T-helper 1 cell treated with Interleukin-12 subunit alpha and Interleukin-12 subunit beta and Interleukin-4 antibody, amounts not matched to agents 30 μg/mL and 1 μg/mL, for 36 hours (primary cell): ENCODE measurements at regions not wholly inside any gene's neighbourhood (a gene's known extent, or its start where the extent isn't known, plus 50 kb on each side); places are given as distances from the start of the nearest gene placed in this dataset.

ENCODE experiments used
- H3K27ac Mint-ChIP-seq: one replicate; pipeline ENCODE4 v1.8.0; 2021; ENCODE audit warnings: mild to moderate bottlenecking, mixed read lengths
- H3K27me3 Mint-ChIP-seq: one replicate; pipeline ENCODE4 v1.8.0; 2021; ENCODE audit warnings: low read depth, mixed read lengths
- H3K36me3 Mint-ChIP-seq: one replicate; pipeline ENCODE4 v1.8.0; 2021; ENCODE audit warnings: low read depth, mixed read lengths
- H3K4me1 Mint-ChIP-seq: one replicate; pipeline ENCODE4 v1.8.0; 2021; ENCODE audit warnings: low read depth, mixed read lengths
- H3K4me3 Mint-ChIP-seq: one replicate; pipeline ENCODE4 v1.8.0; 2021; ENCODE audit warnings: mild to moderate bottlenecking, moderate library complexity, mixed read lengths
- H3K9me3 Mint-ChIP-seq: one replicate; pipeline ENCODE4 v1.8.0; 2021; ENCODE audit warnings: mixed read lengths

DNA sequence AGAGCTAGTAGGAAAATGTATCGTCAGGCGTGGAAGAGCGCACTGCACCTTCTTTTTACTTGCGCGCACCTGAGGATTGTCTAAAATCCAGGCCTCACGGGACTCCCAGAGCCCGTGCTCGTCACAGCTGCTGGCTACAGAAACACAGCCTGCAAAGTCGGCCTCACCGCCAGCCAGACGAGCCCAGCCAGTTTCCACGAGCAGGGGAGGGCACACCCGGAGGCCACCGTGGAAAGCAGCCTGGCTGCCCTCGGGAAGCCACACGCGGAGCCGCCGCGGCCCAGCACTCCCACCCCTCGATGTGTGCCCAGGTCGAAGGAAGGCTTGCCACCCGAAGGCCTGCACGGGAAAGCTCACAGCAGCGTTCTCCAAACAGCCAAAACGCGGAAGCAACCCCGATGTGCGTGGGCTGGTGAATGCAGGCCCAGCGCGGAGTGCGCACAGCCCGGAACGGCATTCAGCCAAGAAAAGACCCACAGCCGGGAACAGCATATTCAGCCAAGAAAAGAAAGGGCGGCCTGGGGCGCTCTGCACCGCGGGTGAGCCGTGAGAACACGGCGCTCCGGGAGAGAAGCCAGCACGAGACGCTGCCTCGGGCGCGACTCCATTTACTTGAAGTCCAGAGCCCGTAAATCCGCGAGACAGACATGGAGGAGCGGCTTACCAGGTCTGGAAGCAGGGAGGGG, 53.9 kb upstream of the SALL3 start:
- Mint-ChIP-seq H3K9me3 (no peaks in the 10 kb centered on the region), H3K36me3 (no peaks in the 10 kb centered on the region), H3K4me3 (no peak overlapping the region), H3K27ac (no peak overlapping the region), H3K27me3 (no peaks in the 10 kb centered on the region), H3K4me1 (no peaks in the 10 kb centered on the region)

DNA sequence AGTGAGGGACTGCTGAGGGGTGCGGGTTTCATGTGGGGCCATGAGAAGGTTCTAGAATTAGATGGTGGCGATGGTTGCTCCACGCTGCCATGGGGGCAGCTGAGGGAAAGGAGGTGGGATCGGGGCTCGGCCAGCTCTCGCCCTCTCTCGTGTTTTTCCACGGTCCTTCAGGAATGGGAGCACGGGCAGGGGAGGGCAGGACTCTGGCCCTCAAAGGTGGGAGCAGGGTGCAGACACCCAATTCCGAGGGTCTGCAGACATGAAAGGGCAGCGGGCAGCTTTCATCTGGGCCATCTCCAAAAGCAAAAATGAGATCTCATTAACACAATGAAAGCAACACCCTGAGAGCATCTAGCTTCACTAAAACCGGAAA, 53.4 kb upstream of the SALL3 start:
- no peaks in the 10 kb centered on the region for H3K4me1 Mint-ChIP-seq
- no peak overlapping the region for H3K27ac Mint-ChIP-seq
- no peaks in the 10 kb centered on the region for H3K36me3 Mint-ChIP-seq
- H3K9me3 Mint-ChIP-seq = no peaks in the 10 kb centered on the region
- no peaks in the 10 kb centered on the region for H3K27me3 Mint-ChIP-seq
- no peak overlapping the region for H3K4me3 Mint-ChIP-seq

DNA sequence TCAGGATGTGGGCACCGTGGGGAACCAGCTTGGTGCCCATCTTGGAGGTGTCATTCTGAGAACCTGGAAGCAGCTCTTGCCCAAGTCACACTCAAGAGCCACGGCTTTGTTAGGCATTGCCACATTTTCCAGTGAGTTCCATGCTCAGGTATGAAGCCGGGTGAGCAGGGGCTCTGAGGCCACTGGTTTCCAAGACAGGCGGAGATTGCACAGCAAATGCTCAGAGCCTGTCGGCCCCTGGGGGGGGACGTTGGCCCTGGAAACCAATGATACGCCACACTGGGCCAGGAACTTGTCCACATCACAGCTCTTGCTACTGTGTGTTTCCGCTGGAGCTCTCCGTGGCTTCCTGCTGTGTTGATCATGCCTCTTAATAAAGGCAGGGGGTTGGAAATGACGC, 52.5 kb upstream of the SALL3 start:
- H3K9me3 Mint-ChIP-seq = no peaks in the 10 kb centered on the region
- H3K4me1 Mint-ChIP-seq = no peaks in the 10 kb centered on the region
- H3K27ac Mint-ChIP-seq = no peak overlapping the region
- no peaks in the 10 kb centered on the region for H3K27me3 Mint-ChIP-seq
- H3K36me3 Mint-ChIP-seq = no peaks in the 10 kb centered on the region
- no peak overlapping the region for H3K4me3 Mint-ChIP-seq

DNA sequence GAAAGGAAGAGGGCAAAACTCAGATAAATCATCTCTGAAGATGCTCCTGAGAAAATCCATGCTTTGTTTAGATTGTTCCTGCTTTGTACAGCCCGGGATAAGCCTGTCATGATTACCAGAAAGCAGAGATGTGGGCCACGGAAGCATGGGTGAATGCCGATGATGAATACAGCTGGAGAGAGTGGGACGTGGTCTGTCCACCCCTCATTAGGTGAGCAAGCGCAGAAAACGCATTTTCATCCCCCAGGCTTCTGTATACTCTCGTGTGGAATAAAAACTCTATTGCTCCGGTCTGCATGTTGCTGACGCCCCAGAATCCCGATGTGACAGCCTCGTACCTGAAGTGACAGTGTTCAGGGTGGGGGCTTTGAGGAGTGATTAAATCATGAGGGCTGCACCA, 52.0 kb upstream of the SALL3 start:
- Mint-ChIP-seq H3K4me3 (no peak overlapping the region), H3K36me3 (no peaks in the 10 kb centered on the region), H3K4me1 (no peaks in the 10 kb centered on the region), H3K9me3 (no peaks in the 10 kb centered on the region), H3K27me3 (no peaks in the 10 kb centered on the region), H3K27ac (no peak overlapping the region)

DNA sequence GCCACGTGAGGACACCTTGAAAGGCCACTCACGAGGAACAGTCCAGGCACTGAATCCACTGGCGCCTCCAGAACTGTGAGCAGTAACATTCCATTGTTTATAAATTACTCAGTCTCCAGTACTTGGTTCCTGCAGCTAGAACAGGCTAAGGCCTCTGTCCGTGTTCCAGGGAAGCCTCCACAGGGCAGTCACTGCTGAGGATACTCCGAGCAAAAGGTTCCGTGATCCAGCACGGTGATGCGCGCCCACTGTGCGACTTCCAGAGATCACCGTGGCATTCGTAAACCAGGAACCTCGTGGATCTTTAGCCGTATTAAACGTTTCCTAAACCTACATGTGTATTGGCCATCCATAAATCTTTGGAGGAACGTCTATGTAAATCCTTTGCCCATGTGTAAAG, 51.5 kb upstream of the SALL3 start:
- no peaks in the 10 kb centered on the region for H3K4me1 Mint-ChIP-seq
- H3K27me3 Mint-ChIP-seq = no peaks in the 10 kb centered on the region
- H3K27ac Mint-ChIP-seq = no peak overlapping the region
- no peaks in the 10 kb centered on the region for H3K36me3 Mint-ChIP-seq
- H3K4me3 Mint-ChIP-seq = no peak overlapping the region
- H3K9me3 Mint-ChIP-seq = no peaks in the 10 kb centered on the region

DNA sequence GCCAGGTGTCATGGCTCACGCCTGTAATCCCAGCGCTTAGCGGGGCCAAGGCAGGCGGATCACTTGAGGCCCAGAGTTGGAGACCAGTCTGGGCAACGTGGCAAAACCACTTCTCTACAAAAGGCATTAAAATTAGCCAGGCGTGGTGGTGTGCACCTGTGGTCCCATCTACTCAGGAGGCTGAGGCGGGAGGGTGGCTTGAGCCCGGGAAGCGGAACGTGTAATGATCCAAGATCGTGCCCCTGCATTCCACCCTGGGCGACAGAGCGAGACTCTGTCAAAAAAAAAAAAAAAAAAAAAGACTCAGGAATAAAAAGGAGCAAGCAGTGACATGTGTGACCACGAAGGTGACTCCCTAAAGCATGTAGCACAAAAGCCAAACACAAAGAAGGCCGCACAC, 50.1 kb upstream of the SALL3 start:
- Mint-ChIP-seq H3K27ac (no peak overlapping the region), H3K36me3 (no peaks in the 10 kb centered on the region), H3K4me1 (no peaks in the 10 kb centered on the region), H3K9me3 (no peaks in the 10 kb centered on the region), H3K27me3 (no peaks in the 10 kb centered on the region), H3K4me3 (no peak overlapping the region)
